ENCODE measurements at regions not wholly inside any gene's neighbourhood (a gene's known extent, or its start where the extent isn't known, plus 50 kb on each side); places are given as distances from the start of the nearest gene placed in this dataset.
"Not testable (repeated sequence)": the region's sequence is repeated elsewhere in the genome, so short reads cannot be mapped to it uniquely, and the experiment has no call there.

- DNase-seq (ENCODE audit: low read depth, low spot score): no peak
These were observed 122.6 kb downstream of the POSTN start for GRCh38 chr13:37475966-37476365.

GRCh38 chr13:37475151-37475550 lies 123.4 kb downstream of the POSTN start:
- DNase-seq (ENCODE audit: low read depth, low spot score): no peak

GRCh38 chr13:37473035-37473434 lies 125.5 kb downstream of the POSTN start:
- DNase-seq (ENCODE audit: low read depth, low spot score): no peak

- DNase-seq (ENCODE audit: low read depth, low spot score): not testable (repeated sequence)
These were observed 126.3 kb downstream of the POSTN start for GRCh38 chr13:37472266-37472665.

GRCh38 chr13:37460166-37460565 lies 138.4 kb downstream of the POSTN start:
- DNase-seq (ENCODE audit: low read depth, low spot score): no peak

- no peak for DNase-seq (ENCODE audit: low read depth, low spot score)
These were observed 141.0 kb downstream of the POSTN start for GRCh38 chr13:37457612-37458011.

- no peak for DNase-seq (ENCODE audit: low read depth, low spot score)
These were observed 142.1 kb downstream of the POSTN start for GRCh38 chr13:37456506-37456905.

GRCh38 chr13:37456041-37456440 lies 142.5 kb downstream of the POSTN start:
- DNase-seq (ENCODE audit: low read depth, low spot score): no peak

- DNase-seq (ENCODE audit: low read depth, low spot score): no peak
These were observed 145.3 kb downstream of the POSTN start for GRCh38 chr13:37453246-37453645.

- DNase-seq (ENCODE audit: low read depth, low spot score): no peak
These were observed 148.3 kb downstream of the POSTN start for GRCh38 chr13:37450276-37450675.

GRCh38 chr13:37448153-37448552 lies 150.4 kb downstream of the POSTN start:
- no peak for DNase-seq (ENCODE audit: low read depth, low spot score)

- no peak for DNase-seq (ENCODE audit: low read depth, low spot score)
These were observed 152.1 kb downstream of the POSTN start for GRCh38 chr13:37446503-37446902.

- no peak for DNase-seq (ENCODE audit: low read depth, low spot score)
These were observed 155.0 kb downstream of the POSTN start for GRCh38 chr13:37443538-37443937.

- DNase-seq (ENCODE audit: low read depth, low spot score): no peak
These were observed 155.6 kb downstream of the POSTN start for GRCh38 chr13:37442996-37443395.

- DNase-seq (ENCODE audit: low read depth, low spot score): no peak
These were observed 162.7 kb downstream of the POSTN start for GRCh38 chr13:37435881-37436280.

GRCh38 chr13:37433086-37433485 lies 165.5 kb downstream of the POSTN start:
- DNase-seq (ENCODE audit: low read depth, low spot score): no peak

- DNase-seq (ENCODE audit: low read depth, low spot score): no peak
These were observed 168.6 kb downstream of the POSTN start for GRCh38 chr13:37429976-37430375.

- no peak for DNase-seq (ENCODE audit: low read depth, low spot score)
These were observed 170.6 kb downstream of the POSTN start for GRCh38 chr13:37427843-37428494.

GRCh38 chr13:37418490-37418889 lies 180.1 kb downstream of the POSTN start:
- DNase-seq (ENCODE audit: low read depth, low spot score): no peak

- no peak for DNase-seq (ENCODE audit: low read depth, low spot score)
These were observed 181.5 kb downstream of the POSTN start for GRCh38 chr13:37417060-37417441.

- DNase-seq (ENCODE audit: low read depth, low spot score): no peak
These were observed 182.1 kb downstream of the POSTN start for GRCh38 chr13:37416291-37417059.

GRCh38 chr13:37413161-37413560 lies 185.4 kb downstream of the POSTN start:
- peak; percentile 45 for DNase-seq (ENCODE audit: low read depth, low spot score)

GRCh38 chr13:37412241-37412921 lies 186.2 kb downstream of the POSTN start:
- no peak for DNase-seq (ENCODE audit: low read depth, low spot score)
